HG03565 (cell line): ENCODE measurements at regions not wholly inside any gene's neighbourhood (a gene's known extent, or its start where the extent isn't known, plus 50 kb on each side); places are given as distances from the start of the nearest gene placed in this dataset.
"Not testable (repeated sequence)": the region's sequence is repeated elsewhere in the genome, so short reads cannot be mapped to it uniquely, and the experiment has no call there.

Experiments used
- ATAC-seq: cut with Tn5 transposase; IDR thresholded peaks from one replicate; pipeline ENCODE4 v1.9.1; 2021; ENCODE audit warnings: mild to moderate bottlenecking, moderate library complexity; ENCODE audit not compliant: unreplicated experiment

- no peak for ATAC-seq
Observed at GRCh38 chr4:164288578-164288977, 465.4 kb upstream of the SMIM31 start.

GRCh38 chr4:164293203-164293602 lies 460.7 kb upstream of the SMIM31 start:
- ATAC-seq = no peak

- ATAC-seq = no peak
Observed at GRCh38 chr4:164293743-164294142, 460.2 kb upstream of the SMIM31 start.

- ATAC-seq = no peak
Observed at GRCh38 chr4:164301430-164301829, 452.5 kb upstream of the SMIM31 start.

- peak; percentile 90 for ATAC-seq
Observed at GRCh38 chr4:164304101-164304639, 449.8 kb upstream of the SMIM31 start.

- ATAC-seq = no peak
Observed at GRCh38 chr4:164304861-164305260, 449.1 kb upstream of the SMIM31 start.

- no peak for ATAC-seq
Observed at GRCh38 chr4:164307262-164307661, 446.7 kb upstream of the SMIM31 start.

GRCh38 chr4:164312671-164313070 lies 441.3 kb upstream of the SMIM31 start:
- ATAC-seq = no peak

- no peak for ATAC-seq
Observed at GRCh38 chr4:164313853-164314252, 440.1 kb upstream of the SMIM31 start.

- ATAC-seq = no peak
Observed at GRCh38 chr4:164318350-164318749, 435.6 kb upstream of the SMIM31 start.

GRCh38 chr4:164319688-164320087 lies 434.2 kb upstream of the SMIM31 start:
- no peak for ATAC-seq

- ATAC-seq = no peak
Observed at GRCh38 chr4:164320847-164321246, 433.1 kb upstream of the SMIM31 start.

- no peak for ATAC-seq
Observed at GRCh38 chr4:164326056-164326455, 427.9 kb upstream of the SMIM31 start.

GRCh38 chr4:164337219-164337944 lies 416.5 kb upstream of the SMIM31 start:
- no peak for ATAC-seq

GRCh38 chr4:164343472-164343976 lies 410.4 kb upstream of the SMIM31 start:
- no peak for ATAC-seq

- ATAC-seq = no peak
Observed at GRCh38 chr4:164345756-164346155, 408.2 kb upstream of the SMIM31 start.

- no peak for ATAC-seq
Observed at GRCh38 chr4:164350061-164350460, 403.9 kb upstream of the SMIM31 start.

- not testable (repeated sequence) for ATAC-seq
Observed at GRCh38 chr4:164350716-164351115, 403.2 kb upstream of the SMIM31 start.

GRCh38 chr4:164357957-164358356 lies 396.0 kb upstream of the SMIM31 start:
- no peak for ATAC-seq

GRCh38 chr4:164358400-164358799 lies 395.5 kb upstream of the SMIM31 start:
- ATAC-seq = no peak

- no peak for ATAC-seq
Observed at GRCh38 chr4:164359881-164360280, 394.1 kb upstream of the SMIM31 start.

GRCh38 chr4:164368894-164369293 lies 385.0 kb upstream of the SMIM31 start:
- no peak for ATAC-seq

GRCh38 chr4:164373021-164373420 lies 380.9 kb upstream of the SMIM31 start:
- no peak for ATAC-seq
